Neural progenitor cell (in vitro differentiated cells): ENCODE measurements at regions not wholly inside any gene's neighbourhood (a gene's known extent, or its start where the extent isn't known, plus 50 kb on each side); places are given as distances from the start of the nearest gene placed in this dataset.

Source experiments
- CTCF ChIP-seq: fragments of 200-600 bp; sonication (generic); IDR thresholded peaks from 2 replicates; pipeline ENCODE4 v1.5.1; 2017; ENCODE audit warnings: antibody characterized with exemption, mild to moderate bottlenecking
- EZH2 ChIP-seq: fragments of 200-600 bp; sonication (generic); IDR thresholded peaks from 2 replicates; pipeline ENCODE4 v1.6.1; 2017; ENCODE audit warnings: antibody characterized with exemption, mild to moderate bottlenecking, moderate library complexity

DNA sequence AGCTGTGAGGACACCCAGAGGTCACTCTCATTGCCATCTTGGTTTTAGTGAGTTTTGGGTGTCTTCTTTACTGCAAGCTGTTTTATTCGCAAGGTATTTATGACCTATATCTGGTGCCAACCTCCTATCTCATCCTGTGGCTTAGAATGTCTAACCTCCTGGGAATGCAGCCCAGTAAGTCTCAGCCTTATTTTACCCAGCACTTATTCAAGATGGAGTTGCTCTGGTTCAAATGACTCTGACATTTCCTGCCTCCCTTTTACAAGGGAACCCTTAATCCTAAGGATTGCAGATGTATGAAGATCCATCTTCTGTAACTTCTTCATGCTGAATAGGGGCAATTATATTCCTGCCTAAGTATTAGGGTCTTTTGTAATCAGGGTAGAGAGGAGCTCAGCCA lies 708.0 kb downstream of the TMEM182 start:
- TF ChIP-seq CTCF (no peak), EZH2 (no peak)
